Astrocyte of the hippocampus (primary cell): ENCODE measurements at regions not wholly inside any gene's neighbourhood (a gene's known extent, or its start where the extent isn't known, plus 50 kb on each side); places are given as distances from the start of the nearest gene placed in this dataset.
"Not testable (repeated sequence)": the region's sequence is repeated elsewhere in the genome, so short reads cannot be mapped to it uniquely, and the experiment has no call there.

Source experiments
- DNase-seq: peaks from one replicate; pipeline ENCODE4 v3.0.0; 2011; ENCODE audit warnings: low read depth, low spot score

DNA sequence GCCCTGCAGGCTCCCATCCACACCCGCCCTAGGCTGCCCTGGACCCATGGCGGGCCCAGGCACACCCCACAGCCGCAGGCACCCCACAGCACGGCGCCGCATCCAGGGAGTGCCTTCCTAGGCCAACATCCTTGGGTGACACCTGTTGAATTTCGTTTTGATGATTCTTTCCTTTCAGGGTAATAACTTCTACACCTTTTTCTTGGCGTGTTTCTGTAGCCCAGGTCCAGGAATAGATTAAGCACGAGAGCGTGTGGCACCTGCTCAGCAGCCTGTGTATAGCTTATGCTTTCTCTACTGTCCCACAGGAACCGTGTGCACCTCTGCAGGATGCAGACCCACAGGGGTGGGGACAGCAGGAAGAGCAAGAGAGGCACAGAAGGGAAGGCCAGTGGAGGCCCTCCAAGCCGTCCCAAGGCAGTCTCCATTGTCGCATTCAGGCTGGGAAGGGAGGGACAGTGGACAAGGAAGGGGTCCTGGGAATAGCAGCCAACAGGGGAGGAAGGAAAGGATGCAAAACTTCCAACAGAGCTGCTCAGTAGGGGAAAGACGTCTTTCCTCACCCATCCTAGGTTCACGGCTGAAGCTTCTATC, 118.1 kb upstream of the AFDN start:
- no peak for DNase-seq

DNA sequence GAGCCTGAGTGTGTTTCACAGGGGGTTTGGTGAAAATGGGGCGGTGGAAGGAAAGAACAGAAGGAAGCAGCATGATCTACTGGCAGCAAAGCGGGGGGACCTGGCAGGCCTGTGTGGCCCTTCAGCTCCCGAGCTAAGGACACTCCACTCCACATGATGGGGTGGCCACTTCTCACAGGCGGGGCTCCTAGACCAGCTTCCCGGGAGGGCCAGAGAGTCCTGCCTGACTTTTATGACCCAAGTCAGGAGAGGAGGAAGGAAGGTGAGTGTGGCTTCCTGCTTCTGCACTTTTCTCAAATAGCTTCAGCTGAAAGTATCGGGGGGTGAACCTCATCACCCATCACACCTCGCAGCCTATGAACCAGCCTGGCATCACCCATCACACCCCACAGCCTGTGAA, 117.5 kb upstream of the AFDN start:
- no peak for DNase-seq

DNA sequence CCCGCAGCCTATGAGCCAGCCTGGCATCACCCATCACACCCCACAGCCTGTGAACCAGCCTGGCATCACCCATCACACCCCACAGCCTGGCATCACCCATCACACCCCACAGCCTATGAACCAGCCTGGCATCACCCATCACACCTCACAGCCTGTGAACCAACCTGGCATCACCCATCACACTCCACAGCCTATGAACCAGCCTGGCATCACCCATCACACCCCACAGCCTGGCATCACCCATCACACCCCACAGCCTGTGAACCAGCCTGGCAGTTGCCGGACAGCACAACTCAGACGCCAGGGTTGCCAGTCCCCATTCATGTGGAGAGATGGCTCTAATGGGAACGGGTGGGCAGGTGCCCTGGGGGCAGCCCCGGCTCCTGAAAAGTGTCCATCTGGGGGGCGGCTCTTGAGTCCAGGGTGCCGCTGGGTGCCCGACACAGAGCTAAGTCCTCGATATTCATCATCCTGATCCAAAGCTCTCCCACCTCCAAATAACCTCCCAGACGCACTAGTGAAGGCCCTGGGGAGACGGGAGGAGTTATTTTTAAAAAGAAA, 116.9 kb upstream of the AFDN start:
- DNase-seq, result not testable (repeated sequence)

DNA sequence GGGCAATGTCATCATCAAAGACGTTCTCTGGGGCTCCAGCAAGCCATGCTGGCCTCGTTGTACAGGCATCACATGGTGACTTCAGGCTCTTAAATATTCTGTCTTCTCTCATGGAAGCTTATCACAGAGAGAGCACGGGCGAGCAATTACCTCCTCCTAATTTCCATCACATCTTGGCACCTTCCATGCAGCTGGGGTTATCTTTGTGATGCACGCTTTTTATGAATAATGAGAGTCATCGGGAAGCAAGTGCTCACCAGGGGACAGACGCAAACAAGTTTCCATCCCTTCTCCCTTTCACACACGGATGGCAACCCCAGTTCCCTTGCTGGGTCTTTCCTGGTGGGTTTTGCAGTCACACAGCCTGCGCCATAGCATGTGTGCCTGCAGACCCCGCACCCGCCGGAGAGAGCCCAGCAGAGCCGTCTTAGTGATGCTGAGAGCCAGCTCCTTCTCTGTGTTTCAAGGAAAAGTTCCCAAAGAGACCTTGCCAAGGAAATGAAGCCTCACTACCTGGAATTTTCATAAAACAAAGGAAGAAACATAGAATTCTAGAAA, 116.3 kb upstream of the AFDN start:
- no peak for DNase-seq

DNA sequence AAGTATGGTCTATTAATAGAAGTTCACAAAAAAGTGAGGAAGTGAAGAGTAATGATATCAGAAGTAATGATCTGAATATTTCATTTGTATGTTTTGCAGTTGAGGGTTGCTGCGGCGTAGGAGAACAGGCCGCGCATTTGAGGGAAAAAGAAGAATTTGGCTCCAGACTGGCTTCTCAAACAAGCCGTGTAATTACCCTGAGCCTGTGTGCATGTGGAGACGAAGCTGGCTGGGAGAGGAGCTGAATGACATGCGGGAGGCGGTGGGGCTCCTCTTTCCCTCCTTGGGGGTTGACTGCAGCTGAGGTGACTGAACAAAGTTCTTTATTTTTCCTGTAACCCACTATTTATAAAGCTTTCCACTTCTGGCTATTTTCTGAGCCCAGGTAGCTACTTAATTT, 115.5 kb upstream of the AFDN start:
- DNase-seq, result no peak

DNA sequence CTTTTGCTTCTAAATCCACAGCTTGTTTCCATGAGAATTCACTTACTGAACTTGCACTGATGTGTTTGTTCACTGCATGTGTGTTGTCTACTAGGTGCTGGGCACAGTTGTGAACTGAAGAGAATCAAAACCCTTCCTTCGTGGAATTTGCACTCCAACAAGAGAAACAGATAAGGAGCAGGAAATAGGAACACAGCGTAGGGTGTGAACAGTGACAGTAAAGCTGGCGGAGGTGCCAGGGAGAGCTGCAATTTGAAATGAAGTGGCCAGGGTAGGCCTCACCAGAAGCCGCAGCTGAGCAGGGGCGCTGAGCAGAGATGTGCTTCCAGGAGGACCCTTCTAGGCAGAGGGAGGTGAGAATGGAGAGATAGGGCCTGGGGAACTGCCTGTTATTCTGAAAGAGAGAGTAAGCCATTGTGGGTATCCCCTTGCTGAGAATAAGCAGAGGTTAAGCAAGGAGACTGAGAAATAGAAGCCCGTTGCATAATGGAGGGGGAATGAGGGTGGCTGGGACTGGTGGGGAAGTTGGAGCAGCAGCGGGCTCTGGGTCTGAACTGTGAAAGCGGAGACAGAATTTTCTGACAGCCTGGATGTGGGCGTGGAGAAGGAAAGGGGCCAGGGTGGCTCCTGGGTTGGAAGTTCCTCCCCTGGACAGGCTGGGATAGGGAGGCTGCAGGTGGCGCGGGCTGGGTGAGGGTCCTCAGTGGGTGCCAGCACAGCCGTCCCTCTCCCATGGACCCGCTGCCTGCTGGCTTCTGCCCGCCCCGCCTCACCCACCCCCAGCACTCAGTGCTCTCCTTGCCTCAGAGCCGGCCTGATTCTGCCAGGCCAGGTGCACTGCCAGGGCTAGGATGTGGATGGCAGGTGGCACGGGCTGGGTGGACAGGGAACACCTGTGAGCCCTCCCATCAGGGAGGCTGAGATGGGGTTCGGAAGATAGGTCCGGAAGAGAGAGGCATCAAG, 114.7 kb upstream of the AFDN start:
- DNase-seq, result no peak

DNA sequence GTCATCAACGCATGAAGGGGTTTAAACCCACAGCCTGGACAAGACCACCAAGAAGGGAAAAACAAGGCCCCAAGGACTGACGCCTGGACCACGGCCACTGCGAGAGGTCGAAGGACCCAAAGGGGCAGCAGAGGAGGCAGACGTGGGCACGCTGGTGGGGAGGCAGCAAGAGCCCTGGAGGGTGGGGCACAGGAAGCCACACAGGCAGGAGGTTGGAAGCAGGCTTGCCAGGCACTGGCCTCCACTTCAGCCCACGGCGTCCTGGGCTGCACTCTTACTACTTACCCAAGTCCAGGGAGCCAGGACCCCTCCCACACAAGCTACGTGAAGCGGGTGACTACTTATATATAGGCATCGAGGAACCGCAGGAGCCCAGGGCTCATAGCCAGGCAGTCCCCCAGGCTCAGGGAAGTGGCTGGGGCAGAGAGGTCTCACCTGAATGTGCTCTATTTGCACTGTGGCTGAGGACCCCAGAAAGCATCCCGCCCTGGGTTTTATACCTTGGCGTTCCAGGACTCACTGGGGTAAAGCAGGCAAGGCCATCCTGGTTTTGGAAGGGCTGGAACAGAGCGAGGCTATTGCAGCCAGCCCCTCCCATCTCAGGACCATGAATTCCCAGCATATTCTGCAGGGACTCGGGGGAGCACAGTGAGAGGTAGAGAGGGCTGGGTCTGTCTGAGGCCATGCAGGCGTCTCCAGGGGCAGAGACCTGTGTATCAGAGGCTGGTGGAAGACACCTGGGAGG, 113.8 kb upstream of the AFDN start:
- DNase-seq, result no peak

DNA sequence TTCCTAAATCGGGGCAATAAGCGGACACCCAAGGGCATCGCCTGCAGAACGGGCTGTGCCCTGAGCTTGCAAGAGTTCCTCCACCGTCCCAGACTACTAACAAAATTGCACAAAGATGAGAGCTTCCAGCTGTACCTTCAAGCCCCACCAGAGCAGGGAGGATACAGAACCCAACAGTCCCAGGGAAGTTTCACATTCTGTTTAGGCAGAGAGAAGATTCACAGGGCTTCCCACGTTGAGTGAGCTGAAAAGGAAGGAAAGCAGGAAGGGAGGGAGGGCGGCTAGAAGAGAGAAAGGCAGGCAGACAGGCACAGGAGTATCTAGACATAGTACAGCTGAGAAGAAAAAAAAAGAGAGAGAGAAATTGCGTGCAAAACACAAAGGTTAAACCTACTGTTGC, 112.6 kb upstream of the AFDN start:
- no peak for DNase-seq

DNA sequence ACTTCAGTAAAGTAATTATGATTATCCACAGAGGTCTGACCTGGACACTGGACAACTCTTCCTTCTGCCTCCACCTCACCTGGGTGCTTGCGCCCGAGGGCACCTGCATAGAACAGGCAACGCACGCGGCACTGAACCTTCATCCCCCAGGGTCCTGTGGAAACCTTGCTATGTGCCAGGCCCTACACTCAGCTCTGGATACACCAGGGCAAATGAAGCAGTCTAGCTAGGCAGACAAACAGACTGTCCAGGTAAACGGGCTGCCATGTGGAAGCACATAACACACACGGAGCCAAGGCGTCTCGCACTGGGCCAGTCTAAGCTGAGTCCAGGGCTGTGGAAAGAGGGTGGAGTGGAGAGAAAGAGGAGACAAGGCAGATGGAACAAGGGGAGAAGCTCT, 109.3 kb upstream of the AFDN start:
- DNase-seq, result no peak

DNA sequence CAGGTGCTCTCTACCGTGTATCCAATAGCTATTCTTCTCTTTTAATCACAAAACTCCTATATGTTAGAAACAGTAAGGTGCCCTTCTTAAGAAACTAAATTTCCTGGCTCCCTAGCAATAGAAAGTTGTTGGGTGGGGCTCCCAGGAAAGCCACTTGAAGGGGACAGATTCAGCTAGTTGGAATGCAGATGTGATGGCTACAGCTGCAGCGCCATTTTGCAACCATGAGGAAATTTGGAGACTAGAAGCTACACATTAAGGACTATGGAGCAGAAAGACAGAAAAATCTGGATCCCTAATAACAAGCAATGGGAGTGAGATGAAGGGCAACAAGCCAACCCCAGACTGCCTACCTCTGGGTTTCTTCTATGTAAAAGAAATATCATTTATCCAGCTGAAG, 108.8 kb upstream of the AFDN start:
- no peak for DNase-seq

DNA sequence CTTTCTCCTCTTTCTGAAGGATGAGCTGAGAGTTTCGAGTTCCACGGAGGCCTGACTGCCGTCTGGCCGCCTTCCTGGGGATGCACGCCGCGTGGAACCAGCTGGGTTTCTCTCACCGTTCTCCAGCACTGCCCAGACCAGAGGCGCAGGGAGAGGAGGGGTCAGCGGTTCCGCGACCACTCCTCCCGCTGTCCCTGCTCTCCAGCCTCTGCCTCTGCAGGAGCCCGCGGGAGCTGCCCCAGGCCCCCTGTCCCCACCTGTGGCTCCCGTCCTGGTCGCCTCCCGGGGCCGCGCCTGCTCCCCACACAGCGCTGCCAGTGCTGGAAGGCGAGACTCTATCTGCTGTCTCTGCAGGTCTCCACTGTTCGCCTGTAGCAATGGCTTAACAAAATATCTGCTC, 106.8 kb upstream of the AFDN start:
- DNase-seq, result no peak

DNA sequence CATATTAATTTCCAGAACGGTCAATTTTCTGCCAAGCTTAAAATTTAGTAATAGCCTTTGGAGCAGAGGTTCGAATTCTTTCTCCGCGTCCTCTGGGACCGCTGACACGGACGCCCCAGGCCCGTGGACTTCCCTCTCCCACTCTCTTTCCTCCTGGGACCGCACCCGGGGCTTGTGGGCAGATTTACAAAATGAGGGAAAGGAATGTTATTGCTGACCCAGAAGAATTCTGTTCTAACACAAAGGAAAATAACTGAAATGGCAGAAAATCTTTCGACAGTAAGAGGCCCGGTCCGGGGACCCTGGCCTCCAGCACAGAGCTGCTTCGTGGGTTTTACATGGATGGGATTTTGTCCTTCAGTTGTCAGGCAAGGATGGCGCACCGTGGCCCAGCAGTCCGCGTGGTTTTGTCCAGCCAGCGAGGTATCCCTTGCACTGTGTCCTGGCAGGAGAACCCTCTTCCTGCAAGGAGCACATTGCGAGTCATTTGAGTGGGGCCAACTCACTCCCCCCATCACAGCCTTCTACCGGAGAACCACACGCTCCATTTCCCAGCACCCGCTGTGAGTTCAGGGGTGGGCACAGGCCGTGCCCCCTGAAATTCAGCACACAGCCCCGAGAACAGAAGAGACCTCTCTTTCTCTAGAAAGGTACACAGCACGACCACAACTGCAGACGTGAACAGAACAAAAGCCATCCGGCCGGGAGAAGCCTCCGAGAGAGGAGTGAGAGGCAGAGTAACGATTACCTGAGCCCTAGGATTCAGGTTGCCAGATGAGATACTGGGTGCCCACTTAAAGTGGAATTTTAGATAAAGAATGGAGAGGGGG, 106.0 kb upstream of the AFDN start:
- no peak for DNase-seq

DNA sequence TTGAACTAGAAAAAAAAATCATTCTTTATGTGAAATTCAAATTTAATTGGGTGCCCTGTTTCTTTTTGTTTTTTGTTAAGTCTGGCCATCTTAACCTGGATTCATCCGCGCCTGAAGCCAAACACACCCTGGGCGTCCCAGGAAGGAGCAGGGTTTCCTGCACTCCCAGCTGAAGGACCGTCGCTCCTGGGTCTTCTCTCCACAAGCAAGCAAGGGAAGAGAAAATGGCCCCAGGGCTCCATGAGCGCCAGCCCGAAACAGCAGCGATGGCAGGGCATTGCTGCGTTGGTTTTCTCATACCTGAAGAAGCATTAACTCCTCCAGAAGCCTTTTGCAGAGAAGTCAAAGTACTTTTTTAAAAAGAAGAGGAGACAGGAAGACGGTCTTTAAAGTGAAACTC, 105.4 kb upstream of the AFDN start:
- no peak for DNase-seq

DNA sequence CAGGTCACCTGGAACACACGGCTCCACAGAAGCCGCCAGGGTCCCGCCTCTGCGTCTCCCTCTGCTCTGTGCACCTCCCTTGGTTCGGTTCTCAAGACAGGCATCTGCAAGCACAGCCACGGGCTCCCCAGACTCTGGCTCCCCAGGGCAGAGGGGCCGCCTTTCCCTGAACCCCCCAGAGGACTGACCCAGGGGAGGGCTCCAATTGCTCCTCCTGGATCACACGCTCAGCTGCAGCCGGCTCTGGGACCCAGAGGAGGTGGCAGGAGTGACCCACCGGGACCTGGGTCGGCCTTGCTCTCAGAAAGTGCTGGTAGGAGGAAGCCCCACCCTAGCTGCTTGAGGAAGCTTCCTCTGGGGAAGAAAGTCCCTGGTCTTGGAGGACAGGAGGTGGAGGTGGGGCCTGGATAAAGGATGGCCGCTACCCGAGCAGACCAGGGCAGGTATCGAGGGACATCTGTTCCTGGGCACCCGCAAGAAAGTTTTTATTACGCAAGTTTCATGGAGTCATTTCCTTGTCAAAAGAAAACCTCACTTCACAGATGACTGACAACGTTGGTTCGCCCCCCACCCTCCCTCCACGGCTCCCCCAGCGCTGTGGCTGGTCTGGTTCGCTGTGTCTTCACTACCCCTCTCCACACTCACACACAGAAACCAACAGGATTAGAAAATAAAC, 103.9 kb upstream of the AFDN start:
- no peak for DNase-seq

DNA sequence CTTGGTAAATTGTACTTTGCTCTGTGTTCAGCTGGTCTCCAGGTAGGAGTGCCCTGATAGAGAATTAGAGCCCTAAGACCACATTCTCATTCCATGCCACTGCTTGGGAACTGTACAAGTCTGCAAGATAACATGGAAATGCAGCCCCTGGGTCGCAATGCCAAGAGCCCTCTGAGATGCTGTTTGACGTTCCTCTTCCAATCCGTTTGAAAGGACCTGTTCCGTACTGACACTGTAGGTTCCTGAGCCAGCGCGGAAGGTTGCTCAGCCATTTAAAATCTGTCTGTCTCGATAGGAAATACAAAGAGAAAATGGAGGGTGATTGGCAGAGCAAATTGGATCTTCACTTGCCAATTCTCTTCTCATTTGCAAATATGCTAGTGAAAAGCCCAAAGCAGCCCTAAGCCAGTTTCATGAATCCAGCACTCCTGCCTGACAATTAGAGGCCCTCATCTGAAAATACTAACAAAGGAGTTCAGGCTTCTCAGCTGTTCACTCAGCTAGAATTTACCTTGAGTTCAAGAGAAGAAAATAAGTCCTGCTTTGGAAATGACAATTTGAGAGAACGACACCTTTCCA, 100.6 kb upstream of the AFDN start:
- no peak for DNase-seq

DNA sequence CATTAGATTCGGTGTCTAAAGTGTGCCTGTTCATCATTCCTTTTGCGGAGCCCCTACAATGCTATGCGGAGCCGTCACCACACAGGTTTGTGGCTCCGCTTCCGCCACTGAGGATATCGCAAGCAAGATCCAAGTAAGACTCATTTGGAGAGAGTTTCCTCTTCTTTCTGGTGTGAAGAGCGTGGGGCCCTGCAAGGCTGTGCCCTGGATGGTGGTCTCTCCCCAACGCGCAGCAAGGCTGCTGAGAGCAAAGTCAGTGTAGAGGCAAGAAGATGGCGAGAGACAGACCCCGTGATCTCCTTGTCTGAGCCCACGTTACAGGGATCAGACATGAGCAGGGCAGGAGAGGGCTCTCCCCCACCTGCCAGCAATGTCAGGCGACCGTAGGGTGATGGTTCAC, 96.3 kb upstream of the AFDN start:
- no peak for DNase-seq

DNA sequence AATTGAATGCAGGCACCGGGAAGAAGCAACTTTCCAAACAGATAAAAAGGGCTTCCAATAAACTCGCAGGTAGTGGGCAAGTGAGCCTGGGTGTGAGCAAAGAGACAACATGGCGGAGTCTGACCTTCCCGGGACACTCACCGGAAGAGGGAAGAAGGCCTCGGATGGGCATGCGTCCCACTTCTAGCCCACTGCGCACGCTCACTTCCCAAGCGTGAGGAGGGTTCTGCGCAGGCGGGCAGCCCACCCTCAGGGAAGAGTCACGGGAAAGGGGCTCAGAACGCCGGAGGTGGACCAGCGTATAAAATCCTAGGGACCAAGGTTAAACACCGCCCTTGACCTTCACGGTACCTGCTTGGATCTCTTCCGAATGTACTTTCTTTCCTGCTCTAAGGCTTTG, 95.5 kb upstream of the AFDN start:
- DNase-seq, result no peak

DNA sequence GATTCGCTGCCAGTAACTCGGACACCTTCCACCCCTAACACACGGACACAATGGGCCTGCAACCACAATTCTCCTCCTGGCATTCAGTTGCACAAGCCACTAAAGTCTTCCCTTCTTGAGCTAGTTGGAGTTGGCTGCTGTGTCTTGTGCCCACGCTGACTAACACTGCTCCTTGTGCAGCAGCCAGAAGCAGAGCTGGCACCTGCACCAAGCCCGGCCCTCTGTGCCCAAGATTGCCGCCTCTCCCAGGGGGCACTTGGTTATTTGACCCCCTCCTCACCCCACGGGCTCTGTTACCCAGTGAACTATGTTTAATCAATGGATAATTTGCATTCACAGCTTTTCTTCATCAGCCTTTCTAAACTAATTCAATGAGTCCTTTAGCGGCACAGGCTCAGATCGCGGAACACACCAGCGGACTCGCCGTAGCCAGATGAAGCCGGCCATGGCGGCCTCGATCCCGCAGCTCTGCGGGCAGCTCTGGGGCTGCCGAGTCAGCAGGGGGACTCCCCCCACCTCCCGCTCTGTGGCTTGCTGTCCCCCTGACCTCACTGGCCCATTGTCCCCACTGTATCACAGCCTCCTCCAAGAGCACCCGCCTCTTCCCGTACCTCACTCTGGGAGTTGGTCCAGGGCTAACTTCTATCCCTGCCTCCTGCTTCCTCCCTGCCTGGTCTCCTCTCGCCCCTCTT, 94.8 kb upstream of the AFDN start:
- DNase-seq, result peak; percentile 55
